Gastroesophageal sphincter (tissue), 3 donors: ENCODE measurements at regions not wholly inside any gene's neighbourhood (a gene's known extent, or its start where the extent isn't known, plus 50 kb on each side); places are given as distances from the start of the nearest gene placed in this dataset.

Source experiments
- POLR2A ChIP-seq, 2 donors: fragments of 450-650 bp; IDR thresholded peaks; one replicate each; pipeline ENCODE4 v1.6.1; 2017; ENCODE audit warnings: antibody characterized with exemption in 2 of 2, mild to moderate bottlenecking in 2 of 2, moderate library complexity in 1 of 2
- POLR2AphosphoS5 ChIP-seq: sonication (generic); formaldehyde crosslinking; IDR thresholded peaks from one replicate; pipeline ENCODE4 v1.6.1; 2017; ENCODE audit warnings: antibody characterized with exemption
- TF ChIP-seq, protein P1 (sequence below), 4 experiments: fragments of 200-600 bp in 2 of 4; fragments of 450-650 bp in 2 of 4; sonication (generic) in 1 of 4; IDR thresholded peaks; one replicate each; pipeline ENCODE4 v1.5.1; 2017 to 2019; ENCODE audit warnings: antibody characterized with exemption in 4 of 4, mild to moderate bottlenecking in 2 of 4, moderate library complexity in 2 of 4

DNA sequence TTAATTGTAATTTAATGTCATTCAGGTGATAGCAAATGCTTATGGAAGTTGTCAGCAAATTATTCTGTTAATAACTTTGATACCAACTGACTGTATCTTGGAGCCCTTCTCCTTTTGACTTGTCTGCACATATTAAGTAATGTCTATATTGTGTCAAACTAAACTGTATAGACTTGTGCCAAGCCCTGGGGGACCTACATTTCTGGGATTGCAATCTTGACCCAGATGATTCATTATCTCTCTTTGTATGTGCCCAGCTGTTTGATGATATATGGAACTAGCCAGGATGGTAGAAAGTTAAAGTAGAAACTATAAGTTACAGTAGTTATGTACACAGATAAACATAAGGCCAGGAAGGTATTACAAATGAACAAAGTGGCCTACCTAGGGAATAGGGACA lies 402.8 kb upstream of the RARB start:
- TF ChIP-seq, protein P1, sequence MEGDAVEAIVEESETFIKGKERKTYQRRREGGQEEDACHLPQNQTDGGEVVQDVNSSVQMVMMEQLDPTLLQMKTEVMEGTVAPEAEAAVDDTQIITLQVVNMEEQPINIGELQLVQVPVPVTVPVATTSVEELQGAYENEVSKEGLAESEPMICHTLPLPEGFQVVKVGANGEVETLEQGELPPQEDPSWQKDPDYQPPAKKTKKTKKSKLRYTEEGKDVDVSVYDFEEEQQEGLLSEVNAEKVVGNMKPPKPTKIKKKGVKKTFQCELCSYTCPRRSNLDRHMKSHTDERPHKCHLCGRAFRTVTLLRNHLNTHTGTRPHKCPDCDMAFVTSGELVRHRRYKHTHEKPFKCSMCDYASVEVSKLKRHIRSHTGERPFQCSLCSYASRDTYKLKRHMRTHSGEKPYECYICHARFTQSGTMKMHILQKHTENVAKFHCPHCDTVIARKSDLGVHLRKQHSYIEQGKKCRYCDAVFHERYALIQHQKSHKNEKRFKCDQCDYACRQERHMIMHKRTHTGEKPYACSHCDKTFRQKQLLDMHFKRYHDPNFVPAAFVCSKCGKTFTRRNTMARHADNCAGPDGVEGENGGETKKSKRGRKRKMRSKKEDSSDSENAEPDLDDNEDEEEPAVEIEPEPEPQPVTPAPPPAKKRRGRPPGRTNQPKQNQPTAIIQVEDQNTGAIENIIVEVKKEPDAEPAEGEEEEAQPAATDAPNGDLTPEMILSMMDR (IDR thresholded peaks at IDR 0.05) = no peak
- no peak for TF ChIP-seq POLR2AphosphoS5
- TF ChIP-seq POLR2A (IDR thresholded peaks at IDR 0.05) = no peak
